Common myeloid progenitor, CD34-positive (primary cell): ENCODE measurements at regions not wholly inside any gene's neighbourhood (a gene's known extent, or its start where the extent isn't known, plus 50 kb on each side); places are given as distances from the start of the nearest gene placed in this dataset.
A peak's percentile ranks its signal among the peaks of the same experiment; 100 is the strongest.

ENCODE experiments used
- CTCF ChIA-PET: fragments of 350-600 bp; sonication (Branson Sonifier 250); formaldehyde crosslinking; loops from one replicate; lab custom pipeline; 2021; ENCODE audit warnings: antibody characterized with exemption; lab: Charles Lee
- POLR2A ChIA-PET: fragments of 350-600 bp; sonication (Branson Sonifier 250); formaldehyde crosslinking; loops from one replicate; lab custom pipeline; 2021; ENCODE audit warnings: antibody characterized with exemption; lab: Charles Lee
- DNase-seq, 3 donors: peaks; one replicate each; pipeline versions ENCODE4 v3.0.0 to v3.0.0-alpha.2; 2013
- H3K27ac ChIP-seq, 2 experiments: 1 replicate in 1 of 2; 2 replicates in 1 of 2; pipeline ENCODE4 v1.7.0; 2013; ENCODE audit warnings: inconsistent platforms in 2 of 2, low read length in 2 of 2, mild to moderate bottlenecking in 2 of 2, low read depth in 1 of 2, moderate library complexity in 1 of 2; ENCODE audit not compliant: severe bottlenecking in 2 of 2, insufficient read depth in 1 of 2, poor library complexity in 1 of 2
- H3K27me3 ChIP-seq, 5 experiments: replicated peaks in 2 of 5; 1 replicate in 3 of 5; 2 replicates in 2 of 5; pipeline versions ENCODE4 v1.6.1 to v1.7.0; 2013; ENCODE audit warnings: low read length in 4 of 5, mild to moderate bottlenecking in 2 of 5, moderate library complexity in 2 of 5, inconsistent platforms in 1 of 5; ENCODE audit not compliant: insufficient read depth in 5 of 5, control insufficient read depth in 4 of 5
- H3K36me3 ChIP-seq, 4 experiments: 1 replicate in 2 of 4; 2 replicates in 2 of 4; pipeline versions ENCODE4 v1.6.1 to v1.7.0; 2013; ENCODE audit warnings: low read length in 3 of 4, control low read depth in 1 of 4, mild to moderate bottlenecking in 1 of 4; ENCODE audit not compliant: control insufficient read depth in 4 of 4, insufficient read depth in 4 of 4
- H3K4me1 ChIP-seq, 4 experiments: 1 replicate in 3 of 4; 2 replicates in 1 of 4; pipeline versions ENCODE4 v1.6.1 to v1.7.1; 2013; ENCODE audit warnings: low read length in 3 of 4, mild to moderate bottlenecking in 3 of 4, control low read depth in 1 of 4, inconsistent platforms in 1 of 4, moderate library complexity in 1 of 4; ENCODE audit not compliant: control insufficient read depth in 4 of 4, insufficient read depth in 4 of 4; ENCODE audit errors: control extremely low read depth in 1 of 4
- H3K4me3 ChIP-seq, 7 experiments: 1 replicate in 4 of 7; 2 replicates in 3 of 7; pipeline versions ENCODE4 v1.5.1 to v1.7.0; 2013; ENCODE audit warnings: mild to moderate bottlenecking in 7 of 7, low read length in 6 of 7, moderate library complexity in 6 of 7, inconsistent platforms in 2 of 7, low read depth in 2 of 7, control low read depth in 1 of 7; ENCODE audit not compliant: insufficient read depth in 4 of 7, control insufficient read depth in 1 of 7; ENCODE audit errors: extremely low read depth in 1 of 7
- H3K9me3 ChIP-seq, 5 experiments: 1 replicate in 4 of 5; 2 replicates in 1 of 5; pipeline versions ENCODE4 v1.6.1 to v1.7.1; 2013; ENCODE audit warnings: low read length in 4 of 5, mild to moderate bottlenecking in 2 of 5, inconsistent platforms in 1 of 5, low read depth in 1 of 5, moderate library complexity in 1 of 5; ENCODE audit not compliant: control insufficient read depth in 4 of 5, insufficient read depth in 2 of 5; ENCODE audit errors: control extremely low read depth in 1 of 5
- WGBS: methylation state at CpG from one replicate; pipeline ENCODE4 v1.1.5; 2013; ENCODE audit not compliant: insufficient coverage; 5-methylcytosine and 5-hydroxymethylcytosine counted together

GRCh38 chr6:26202811-26203583 is 115.8 kb downstream of the HFE start:
- peak overlapping the region in 1 of 2 experiments; percentile 97 for H3K27ac ChIP-seq
- CTCF ChIA-PET = interaction anchor here (0.6 to 1.8 kb wide), 9 partner anchors 9 to 354 kb away, joined by 3 to 4 read pairs (median 4); a partner anchor contains a TSS
- POLR2A ChIA-PET = no interaction called here
- peak overlapping the region in 1 of 7 experiments; percentile 92 for H3K4me3 ChIP-seq
- H3K4me1 ChIP-seq = peaks cover 21 to 52% (median 38%) of the 10 kb centered on the region in 4 experiments
- H3K27me3 ChIP-seq = no peaks in the 10 kb centered on the region
- H3K9me3 ChIP-seq = no peaks in the 10 kb centered on the region
- no peak for DNase-seq
- WGBS = 100% methylated on average over 3 of the region's 8 CpGs
- no peaks in the 10 kb centered on the region for H3K36me3 ChIP-seq

GRCh38 chr6:26204332-26205160 is 117.3 kb downstream of the HFE start:
- DNase-seq = peak; percentile 98 to 99 (median 99)
- CTCF ChIA-PET = interaction anchor here (0.7 to 2.6 kb wide), 16 partner anchors 8 to 352 kb away, joined by 3 to 14 read pairs (median 4); a partner anchor contains a TSS
- Histone ChIP-seq H3K9me3 (no peaks in the 10 kb centered on the region), H3K36me3 (no peaks in the 10 kb centered on the region), H3K4me3 (peak overlapping the region; percentile 75 to 97 (median 87)), H3K4me1 (peaks cover 19 to 50% (median 38%) of the 10 kb centered on the region in 4 experiments), H3K27ac (peak overlapping the region; percentile 94 to 97), H3K27me3 (no peaks in the 10 kb centered on the region)
- POLR2A ChIA-PET = interaction anchor here (0.6 to 5.2 kb wide), 13 partner anchors 8 to 1669 kb away, joined by 3 to 100 read pairs (median 5); a partner anchor contains a TSS
- under 1% methylated on average over 43 of the region's 53 CpGs for WGBS

GRCh38 chr6:26205161-26205624 is 118.0 kb downstream of the HFE start:
- POLR2A ChIA-PET = interaction anchor here (0.6 to 5.2 kb wide), 16 partner anchors 9 to 1668 kb away, joined by 3 to 100 read pairs (median 5); a partner anchor contains a TSS
- H3K4me1 ChIP-seq = peaks cover 19 to 44% (median 32%) of the 10 kb centered on the region in 4 experiments
- peak overlapping the region; percentile 94 to 97 for H3K27ac ChIP-seq
- CTCF ChIA-PET = interaction anchor here (0.7 to 2.6 kb wide), 11 partner anchors 9 to 70 kb away, joined by 3 to 14 read pairs (median 4); a partner anchor contains a TSS
- no peaks in the 10 kb centered on the region for H3K36me3 ChIP-seq
- peak; percentile 91 to 96 (median 95) for DNase-seq
- no peaks in the 10 kb centered on the region for H3K27me3 ChIP-seq
- no peaks in the 10 kb centered on the region for H3K9me3 ChIP-seq
- 0% methylated on average over 15 of the region's 18 CpGs for WGBS
- peak overlapping the region in 6 of 7 experiments; percentile 86 to 97 (median 88) for H3K4me3 ChIP-seq

- POLR2A ChIA-PET = interaction anchor here (0.6 to 5.2 kb wide), 16 partner anchors 10 to 1110 kb away, joined by 3 to 100 read pairs (median 5); a partner anchor contains a TSS
- CTCF ChIA-PET = interaction anchor here (0.7 to 2.7 kb wide), 12 partner anchors 9 to 69 kb away, joined by 3 to 18 read pairs (median 4); a partner anchor contains a TSS
- WGBS = 3% methylated on average over 6 of the region's 18 CpGs
- Histone ChIP-seq H3K36me3 (no peaks in the 10 kb centered on the region), H3K4me3 (peak overlapping the region in 6 of 7 experiments; percentile 86 to 97 (median 88)), H3K4me1 (peaks cover 15 to 39% (median 28%) of the 10 kb centered on the region in 4 experiments), H3K27ac (peak overlapping the region; percentile 94 to 97), H3K9me3 (no peaks in the 10 kb centered on the region), H3K27me3 (no peaks in the 10 kb centered on the region)
- peak; percentile 88 to 97 (median 96) for DNase-seq
These were observed 118.7 kb downstream of the HFE start for GRCh38 chr6:26205625-26206574.

- H3K27ac ChIP-seq = peak overlapping the region in 1 of 2 experiments; percentile 97
- 76% methylated on average over 7 of the region's 8 CpGs for WGBS
- ChIA-PET POLR2A (interaction anchor here (0.6 to 5.2 kb wide), 3 partner anchors 9 to 339 kb away, joined by 3 to 100 read pairs (median 6); a partner anchor contains a TSS), CTCF (interaction anchor here (1.0 to 2.7 kb wide), 4 partner anchors 9 to 63 kb away, joined by 3 to 18 read pairs (median 5); a partner anchor contains a TSS)
- peak overlapping the region in 4 of 7 experiments; percentile 86 to 97 (median 90) for H3K4me3 ChIP-seq
- DNase-seq = no peak
- no peaks in the 10 kb centered on the region for H3K36me3 ChIP-seq
- H3K9me3 ChIP-seq = no peaks in the 10 kb centered on the region
- H3K27me3 ChIP-seq = no peaks in the 10 kb centered on the region
- H3K4me1 ChIP-seq = peaks cover 13 to 40% (median 30%) of the 10 kb centered on the region in 4 experiments
These were observed 119.9 kb downstream of the HFE start for GRCh38 chr6:26206868-26207801.
